ENCODE measurements at regions not wholly inside any gene's neighbourhood (a gene's known extent, or its start where the extent isn't known, plus 50 kb on each side); places are given as distances from the start of the nearest gene placed in this dataset.

- CTCF ChIA-PET: no interaction called here
- H4K20me1 ChIP-seq (ENCODE audit: insufficient read depth): no peaks in the 10 kb centered on the region
- no peaks in the 10 kb centered on the region for H3K36me3 ChIP-seq (ENCODE audit: control insufficient read depth in 1 of 2, insufficient read depth in 2 of 2, low read length in 2 of 2)
- no peaks in the 10 kb centered on the region for H3K79me2 ChIP-seq (ENCODE audit: insufficient read depth, low read length)
- H3K4me3 ChIP-seq (replicated peaks in 1 of 2; ENCODE audit: low read depth in 1 of 2, low read length in 2 of 2): no peak overlapping the region
- H3K9me2 ChIP-seq (ENCODE audit: insufficient read depth): no peaks in the 10 kb centered on the region
- ATAC-seq: no peak
- no peak overlapping the region for H2AFZ ChIP-seq (ENCODE audit: low read depth, low read length, poor library complexity, severe bottlenecking)
- no peak for DNase-seq (ENCODE audit: low read depth, low spot score)
- intact Hi-C loops (cut with micrococcal nuclease): no loop called here
- POLR2A ChIA-PET: no interaction called here
- no peaks in the 10 kb centered on the region for H3K9me3 ChIP-seq (ENCODE audit: control insufficient read depth in 1 of 2, insufficient read depth in 1 of 2, low read depth in 1 of 2, low read length in 2 of 2)
- RAD21 ChIA-PET (ENCODE audit: low non-redundant PET in 1 of 2, low total read pairs in 2 of 2, uncharacterized antibody in 2 of 2, unreplicated experiment in 2 of 2): no interaction called here
- no peak for TF ChIP-seq EGR1 (IDR thresholded peaks at IDR 0.05; ENCODE audit: low read depth)
- no peak for TF ChIP-seq SRF (IDR thresholded peaks at IDR 0.05; ENCODE audit: low read depth)
- no peak for TF ChIP-seq REST (IDR thresholded peaks at IDR 0.05; ENCODE audit: low read depth)
- no peak for TF ChIP-seq SIN3A (IDR thresholded peaks at IDR 0.05; ENCODE audit: low read depth)
- TF ChIP-seq JUND (IDR thresholded peaks at IDR 0.05): no peak
- TF ChIP-seq ZBTB33 (IDR thresholded peaks at IDR 0.05; ENCODE audit: extremely low read depth, insufficient replicate concordance, low read length): no peak
- no peak for TF ChIP-seq EZH2phosphoT487 (IDR thresholded peaks at IDR 0.05; ENCODE audit: borderline replicate concordance)
- TF ChIP-seq ZNF274 (IDR thresholded peaks at IDR 0.05; ENCODE audit: low read depth, low read length): no peak
- TF ChIP-seq, protein P1, sequence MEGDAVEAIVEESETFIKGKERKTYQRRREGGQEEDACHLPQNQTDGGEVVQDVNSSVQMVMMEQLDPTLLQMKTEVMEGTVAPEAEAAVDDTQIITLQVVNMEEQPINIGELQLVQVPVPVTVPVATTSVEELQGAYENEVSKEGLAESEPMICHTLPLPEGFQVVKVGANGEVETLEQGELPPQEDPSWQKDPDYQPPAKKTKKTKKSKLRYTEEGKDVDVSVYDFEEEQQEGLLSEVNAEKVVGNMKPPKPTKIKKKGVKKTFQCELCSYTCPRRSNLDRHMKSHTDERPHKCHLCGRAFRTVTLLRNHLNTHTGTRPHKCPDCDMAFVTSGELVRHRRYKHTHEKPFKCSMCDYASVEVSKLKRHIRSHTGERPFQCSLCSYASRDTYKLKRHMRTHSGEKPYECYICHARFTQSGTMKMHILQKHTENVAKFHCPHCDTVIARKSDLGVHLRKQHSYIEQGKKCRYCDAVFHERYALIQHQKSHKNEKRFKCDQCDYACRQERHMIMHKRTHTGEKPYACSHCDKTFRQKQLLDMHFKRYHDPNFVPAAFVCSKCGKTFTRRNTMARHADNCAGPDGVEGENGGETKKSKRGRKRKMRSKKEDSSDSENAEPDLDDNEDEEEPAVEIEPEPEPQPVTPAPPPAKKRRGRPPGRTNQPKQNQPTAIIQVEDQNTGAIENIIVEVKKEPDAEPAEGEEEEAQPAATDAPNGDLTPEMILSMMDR (IDR thresholded peaks at IDR 0.05 in 2 of 3, conservative IDR thresholded peaks at IDR 0.05 in 1 of 3; ENCODE audit: borderline replicate concordance in 1 of 3, insufficient read depth in 1 of 3, low read depth in 2 of 3, low read length in 2 of 3): no peak
- no peak for TF ChIP-seq RAD21 (IDR thresholded peaks at IDR 0.05; ENCODE audit: low read depth)
- TF ChIP-seq, protein P2, sequence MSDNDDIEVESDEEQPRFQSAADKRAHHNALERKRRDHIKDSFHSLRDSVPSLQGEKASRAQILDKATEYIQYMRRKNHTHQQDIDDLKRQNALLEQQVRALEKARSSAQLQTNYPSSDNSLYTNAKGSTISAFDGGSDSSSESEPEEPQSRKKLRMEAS (IDR thresholded peaks at IDR 0.05): no peak
- no peak for TF ChIP-seq POLR2A (IDR thresholded peaks at IDR 0.05; ENCODE audit: borderline replicate concordance, extremely low read depth, insufficient read depth, insufficient read length)
- TF ChIP-seq ATF3 (IDR thresholded peaks at IDR 0.05): no peak
- no peak for TF ChIP-seq SP1 (IDR thresholded peaks at IDR 0.05; ENCODE audit: low read depth)
- no peaks in the 10 kb centered on the region for H3K4me1 ChIP-seq (ENCODE audit: control insufficient read depth in 1 of 2, insufficient read depth in 2 of 2, low read length in 2 of 2)
- H3K27me3 ChIP-seq (ENCODE audit: insufficient read depth, low read length): no peaks in the 10 kb centered on the region
- BruUV-seq (replicated peaks): no TSS peak
- no peak overlapping the region for H3K4me2 ChIP-seq (ENCODE audit: low read length)
- no peak overlapping the region for H3K27ac ChIP-seq (ENCODE audit: low read depth, low read length)
- H3K9ac ChIP-seq (ENCODE audit: low read length): no peak overlapping the region
Measured at GRCh38 chr2:146031158-146031557, 1511.2 kb upstream of the ZEB2 start.
